Ishikawa (cell line): ENCODE measurements at regions not wholly inside any gene's neighbourhood (a gene's known extent, or its start where the extent isn't known, plus 50 kb on each side); places are given as distances from the start of the nearest gene placed in this dataset.

ENCODE experiments used
- CEBPB ChIP-seq: IDR thresholded peaks from 2 replicates; pipeline ENCODE4 v1.6.1; 2012
- CREB1 ChIP-seq: IDR thresholded peaks from 2 replicates; pipeline ENCODE4 v1.6.1; 2012; ENCODE audit warnings: low read depth
- EGR1 ChIP-seq: IDR thresholded peaks from 2 replicates; pipeline ENCODE4 v1.6.1; 2012
- EP300 ChIP-seq: IDR thresholded peaks from 2 replicates; pipeline ENCODE4 v1.6.1; 2012; ENCODE audit warnings: borderline replicate concordance
- FOXM1 ChIP-seq: IDR thresholded peaks from 2 replicates; pipeline ENCODE4 v1.6.1; 2012; ENCODE audit warnings: low read depth, borderline replicate concordance
- MAX ChIP-seq: IDR thresholded peaks from 2 replicates; pipeline ENCODE4 v1.6.1; 2012
- NFIC ChIP-seq: IDR thresholded peaks from 2 replicates; pipeline ENCODE4 v1.6.1; 2012
- RAD21 ChIP-seq: IDR thresholded peaks from 2 replicates; pipeline ENCODE4 v1.6.1; 2012; ENCODE audit warnings: low read depth
- REST ChIP-seq: IDR thresholded peaks from 2 replicates; pipeline ENCODE4 v1.6.1; 2012; ENCODE audit warnings: low read depth, mild to moderate bottlenecking
- TAF1 ChIP-seq: IDR thresholded peaks from 2 replicates; pipeline ENCODE4 v1.6.1; 2012; ENCODE audit warnings: low read depth, mild to moderate bottlenecking
- TCF12 ChIP-seq: IDR thresholded peaks from 2 replicates; pipeline ENCODE4 v1.6.1; 2012; ENCODE audit warnings: low read depth
- TEAD4 ChIP-seq: IDR thresholded peaks from 2 replicates; pipeline ENCODE4 v1.6.1; 2012
- USF1 ChIP-seq: IDR thresholded peaks from 2 replicates; pipeline ENCODE4 v1.6.1; 2012
- YY1 ChIP-seq: IDR thresholded peaks from 2 replicates; pipeline ENCODE4 v1.6.1; 2012; ENCODE audit warnings: low read depth
- ZBTB7A ChIP-seq: IDR thresholded peaks from 2 replicates; pipeline ENCODE4 v1.6.1; 2012; ENCODE audit warnings: low read depth

- TF ChIP-seq FOXM1 (no peak), REST (no peak), MAX (no peak), YY1 (no peak)
Observed at GRCh38 chr5:17891881-17892280, 257.6 kb downstream of the TAF11L14 start.

GRCh38 chr5:17893026-17893635, 258.9 kb downstream of the TAF11L14 start:
- TF ChIP-seq NFIC (no peak), CREB1 (no peak), MAX (no peak), EP300 (no peak), TCF12 (no peak), YY1 (no peak), EGR1 (no peak), RAD21 (no peak), USF1 (no peak)

GRCh38 chr5:17895288-17896033, 261.2 kb downstream of the TAF11L14 start:
- TF ChIP-seq MAX, result no peak
- TF ChIP-seq CREB1, result no peak
- TF ChIP-seq EGR1, result no peak
- no peak for TF ChIP-seq NFIC
- TF ChIP-seq USF1, result no peak
- no peak for TF ChIP-seq TAF1
- TF ChIP-seq RAD21, result no peak
- no peak for TF ChIP-seq ZBTB7A
- no peak for TF ChIP-seq CEBPB
- TF ChIP-seq TCF12, result no peak
- no peak for TF ChIP-seq EP300
- no peak for TF ChIP-seq TEAD4
- TF ChIP-seq REST, result no peak

GRCh38 chr5:17896605-17897004, 262.3 kb downstream of the TAF11L14 start:
- no peak for TF ChIP-seq EGR1
- no peak for TF ChIP-seq NFIC
- no peak for TF ChIP-seq YY1
- TF ChIP-seq TAF1, result no peak
- peak; percentile 98 for TF ChIP-seq CEBPB
- TF ChIP-seq CREB1, result no peak
- TF ChIP-seq EP300, result no peak

GRCh38 chr5:17897776-17898175, 263.5 kb downstream of the TAF11L14 start:
- TF ChIP-seq TAF1 (no peak), CREB1 (no peak), TEAD4 (peak; percentile 81), TCF12 (peak; percentile 88), USF1 (no peak), MAX (peak; percentile 29; the same call in 1 of the 2 replicates), NFIC (peak; percentile 90), EP300 (peak; percentile 89), YY1 (0 out of 2 replicates have a peak, but pooled peaks have one; percentile 17), CEBPB (peak; percentile 61), FOXM1 (peak; percentile 86)
